SK-N-MC (cell line): ENCODE measurements at regions not wholly inside any gene's neighbourhood (a gene's known extent, or its start where the extent isn't known, plus 50 kb on each side); places are given as distances from the start of the nearest gene placed in this dataset.
"Not testable (repeated sequence)": the region's sequence is repeated elsewhere in the genome, so short reads cannot be mapped to it uniquely, and the experiment has no call there.

ENCODE experiments used
- DNase-seq: peaks from one replicate; pipeline ENCODE4 v3.0.0-alpha.2; 2011; ENCODE audit warnings: low read depth, low spot score
- H3K27ac ChIP-seq: fragments of 200-600 bp; sonication (generic); 2 replicates; pipeline ENCODE4 v1.5.1; 2016; ENCODE audit warnings: mixed run types
- H3K36me3 ChIP-seq: fragments of 200-600 bp; sonication (generic); 2 replicates; pipeline ENCODE4 v1.6.1; 2017; ENCODE audit warnings: antibody characterized with exemption, low read length, mixed read lengths; ENCODE audit not compliant: insufficient read depth
- H3K4me3 ChIP-seq: fragments of 200-600 bp; sonication (generic); 2 replicates; pipeline ENCODE4 v1.5.1; 2016
- H3K9ac ChIP-seq: fragments of 200-600 bp; sonication (generic); 2 replicates; pipeline ENCODE4 v1.8.0; 2017; ENCODE audit warnings: mixed run types, mixed read lengths; ENCODE audit not compliant: insufficient read length
- H3K9me3 ChIP-seq: fragments of 200-600 bp; sonication (generic); 2 replicates; pipeline ENCODE4 v1.6.1; 2017; ENCODE audit warnings: low read depth, mild to moderate bottlenecking, antibody characterized with exemption, low read length, moderate library complexity, mixed read lengths
- EZH2 ChIP-seq: fragments of 200-600 bp; sonication (generic); IDR thresholded peaks from one replicate; pipeline ENCODE4 v1.6.1; 2017; ENCODE audit warnings: antibody characterized with exemption
- FOXP2 ChIP-seq: optimal IDR thresholded peaks from 2 replicates; pipeline ENCODE3; 2011; ENCODE audit warnings: mild to moderate bottlenecking, moderate library complexity; ENCODE audit not compliant: insufficient read depth; ENCODE audit errors: extremely low read length, control extremely low read depth
- POLR2AphosphoS5 ChIP-seq: IDR thresholded peaks from 2 replicates; pipeline ENCODE4 v1.6.1; 2012; ENCODE audit warnings: mild to moderate bottlenecking, low read depth, low read length, borderline replicate concordance

GRCh38 chr15:60264088-60264487, 133.7 kb downstream of the ANXA2 start:
- DNase-seq: no peak
- Histone ChIP-seq H3K27ac (no peak overlapping the region), H3K9ac (no peak overlapping the region), H3K36me3 (no peaks in the 10 kb centered on the region), H3K9me3 (no peaks in the 10 kb centered on the region), H3K4me3 (no peak overlapping the region)
- TF ChIP-seq EZH2 (no peak), FOXP2 (no peak), POLR2AphosphoS5 (no peak)

GRCh38 chr15:60264566-60264965, 133.2 kb downstream of the ANXA2 start:
- TF ChIP-seq EZH2: no peak
- no peak for TF ChIP-seq POLR2AphosphoS5
- TF ChIP-seq FOXP2: no peak
- Histone ChIP-seq H3K36me3 (no peaks in the 10 kb centered on the region), H3K4me3 (no peak overlapping the region), H3K27ac (no peak overlapping the region), H3K9me3 (no peaks in the 10 kb centered on the region), H3K9ac (no peak overlapping the region)
- no peak for DNase-seq

- no peak for DNase-seq
- H3K4me3 ChIP-seq: no peak overlapping the region
- H3K9ac ChIP-seq: no peak overlapping the region
- TF ChIP-seq EZH2 (no peak), FOXP2 (no peak), POLR2AphosphoS5 (no peak)
- H3K27ac ChIP-seq: no peak overlapping the region
- no peaks in the 10 kb centered on the region for H3K9me3 ChIP-seq
- H3K36me3 ChIP-seq: no peaks in the 10 kb centered on the region
Measured at GRCh38 chr15:60265057-60265456, 132.7 kb downstream of the ANXA2 start.

- TF ChIP-seq FOXP2: no peak
- no peak for TF ChIP-seq POLR2AphosphoS5
- TF ChIP-seq EZH2: no peak
- H3K4me3 ChIP-seq: no peak overlapping the region
- H3K9ac ChIP-seq: no peak overlapping the region
Measured at GRCh38 chr15:60272623-60273022, 125.2 kb downstream of the ANXA2 start.

GRCh38 chr15:60275624-60276023, 122.2 kb downstream of the ANXA2 start:
- Histone ChIP-seq H3K9me3 (peaks cover 11% of the 10 kb centered on the region; the same call in 1 of the 2 replicates), H3K27ac (no peak overlapping the region), H3K36me3 (no peaks in the 10 kb centered on the region), H3K9ac (no peak overlapping the region), H3K4me3 (no peak overlapping the region)
- no peak for TF ChIP-seq FOXP2
- DNase-seq: no peak

More at GRCh38 chr15:60272623-60273022, 125.2 kb downstream of the ANXA2 start:
- DNase-seq: no peak
- H3K9me3 ChIP-seq: peaks cover 11% of the 10 kb centered on the region; the same call in 1 of the 2 replicates
- no peaks in the 10 kb centered on the region for H3K36me3 ChIP-seq
- no peak overlapping the region for H3K27ac ChIP-seq

- Histone ChIP-seq H3K9ac (no peak overlapping the region), H3K36me3 (no peaks in the 10 kb centered on the region), H3K27ac (no peak overlapping the region), H3K4me3 (no peak overlapping the region), H3K9me3 (peaks cover 11% of the 10 kb centered on the region; the same call in 1 of the 2 replicates)
- no peak for TF ChIP-seq EZH2
- no peak for TF ChIP-seq POLR2AphosphoS5
- TF ChIP-seq FOXP2: no peak
- DNase-seq: no peak
Measured at GRCh38 chr15:60278879-60279278, 118.9 kb downstream of the ANXA2 start.

- no peak overlapping the region for H3K9ac ChIP-seq
- DNase-seq: no peak
- no peak overlapping the region for H3K4me3 ChIP-seq
- H3K27ac ChIP-seq: no peak overlapping the region
- TF ChIP-seq EZH2 (no peak), FOXP2 (no peak)
- no peaks in the 10 kb centered on the region for H3K36me3 ChIP-seq
- peaks cover 5% of the 10 kb centered on the region; the same call in 1 of the 2 replicates for H3K9me3 ChIP-seq
Measured at GRCh38 chr15:60280259-60280658, 117.5 kb downstream of the ANXA2 start.

- Histone ChIP-seq H3K9ac (no peak overlapping the region), H3K36me3 (no peaks in the 10 kb centered on the region), H3K9me3 (no peaks in the 10 kb centered on the region), H3K27ac (no peak overlapping the region), H3K4me3 (no peak overlapping the region)
- TF ChIP-seq FOXP2: no peak
- no peak for TF ChIP-seq POLR2AphosphoS5
- no peak for TF ChIP-seq EZH2
- DNase-seq: no peak
Measured at GRCh38 chr15:60283936-60284335, 113.8 kb downstream of the ANXA2 start.

GRCh38 chr15:60295901-60296300, 101.9 kb downstream of the ANXA2 start:
- not testable (repeated sequence) for DNase-seq, H3K9me3 ChIP-seq, H3K9ac ChIP-seq, H3K27ac ChIP-seq, H3K36me3 ChIP-seq, H3K4me3 ChIP-seq

- H3K9me3 ChIP-seq: no peaks in the 10 kb centered on the region
- H3K4me3 ChIP-seq: no peak overlapping the region
- H3K9ac ChIP-seq: no peak overlapping the region
- no peak for DNase-seq
- H3K36me3 ChIP-seq: no peaks in the 10 kb centered on the region
- TF ChIP-seq EZH2 (no peak), FOXP2 (no peak), POLR2AphosphoS5 (no peak)
- no peak overlapping the region for H3K27ac ChIP-seq
Measured at GRCh38 chr15:60297047-60297446, 100.7 kb downstream of the ANXA2 start.
